ENCODE measurements at regions not wholly inside any gene's neighbourhood (a gene's known extent, or its start where the extent isn't known, plus 50 kb on each side); places are given as distances from the start of the nearest gene placed in this dataset.

- Histone ChIP-seq H3K4me2 (no peak overlapping the region), H3K79me2 (replicated peaks; ENCODE audit: insufficient read depth) (no peaks in the 10 kb centered on the region), H2AFZ (no peak overlapping the region), H3F3A (replicated peaks; ENCODE audit: low read depth) (no peaks in the 10 kb centered on the region), H3K36me3 (ENCODE audit: insufficient read depth) (no peaks in the 10 kb centered on the region), H3K4me1 (ENCODE audit: insufficient read depth) (no peaks in the 10 kb centered on the region), H3K27me3 (ENCODE audit: insufficient read depth) (no peaks in the 10 kb centered on the region), H3K4me3 (no peak overlapping the region), H4K20me1 (replicated peaks; ENCODE audit: insufficient read depth) (no peaks in the 10 kb centered on the region), H3K27ac (ENCODE audit: low read depth) (no peak overlapping the region), H3K9me2 (ENCODE audit: insufficient read depth) (no peaks in the 10 kb centered on the region; the same call in 1 of the 2 replicates)
- no peak for DNase-seq (ENCODE audit: low spot score)
- Mint-ChIP-seq H3K9me3 (no peaks in the 10 kb centered on the region), H3K4me1 (no peaks in the 10 kb centered on the region), H3K4me3 (no peak overlapping the region), H3K27ac (no peak overlapping the region), H3K27me3 (ENCODE audit: insufficient read depth, low read depth, poor library complexity) (no peaks in the 10 kb centered on the region), H3K36me3 (ENCODE audit: low read depth) (no peaks in the 10 kb centered on the region)
- no peak for ATAC-seq
- TF ChIP-seq CREB1 (CRISPR knock-in tag; IDR thresholded peaks at IDR 0.05; ENCODE audit: low read depth) (no peak), POLR2AphosphoS5 (IDR thresholded peaks at IDR 0.05; ENCODE audit: low read depth) (no peak), CTCF (conservative IDR thresholded peaks at IDR 0.05; ENCODE audit: low read depth in 2 of 2) (no peak), NANOG (IDR thresholded peaks at IDR 0.05; ENCODE audit: borderline replicate concordance) (no peak), STAT1 (IDR thresholded peaks at IDR 0.05; ENCODE audit: unreplicated experiment) (no peak), JUNB (IDR thresholded peaks at IDR 0.05; ENCODE audit: unreplicated experiment) (no peak), REST (IDR thresholded peaks at IDR 0.05; ENCODE audit: unreplicated experiment) (no peak), EZH2phosphoT487 (IDR thresholded peaks at IDR 0.05; ENCODE audit: unreplicated experiment) (no peak)
- TF ChIP-seq, protein P1, sequence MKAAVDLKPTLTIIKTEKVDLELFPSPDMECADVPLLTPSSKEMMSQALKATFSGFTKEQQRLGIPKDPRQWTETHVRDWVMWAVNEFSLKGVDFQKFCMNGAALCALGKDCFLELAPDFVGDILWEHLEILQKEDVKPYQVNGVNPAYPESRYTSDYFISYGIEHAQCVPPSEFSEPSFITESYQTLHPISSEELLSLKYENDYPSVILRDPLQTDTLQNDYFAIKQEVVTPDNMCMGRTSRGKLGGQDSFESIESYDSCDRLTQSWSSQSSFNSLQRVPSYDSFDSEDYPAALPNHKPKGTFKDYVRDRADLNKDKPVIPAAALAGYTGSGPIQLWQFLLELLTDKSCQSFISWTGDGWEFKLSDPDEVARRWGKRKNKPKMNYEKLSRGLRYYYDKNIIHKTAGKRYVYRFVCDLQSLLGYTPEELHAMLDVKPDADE (IDR thresholded peaks at IDR 0.05), result no peak
- TF ChIP-seq, protein P2, sequence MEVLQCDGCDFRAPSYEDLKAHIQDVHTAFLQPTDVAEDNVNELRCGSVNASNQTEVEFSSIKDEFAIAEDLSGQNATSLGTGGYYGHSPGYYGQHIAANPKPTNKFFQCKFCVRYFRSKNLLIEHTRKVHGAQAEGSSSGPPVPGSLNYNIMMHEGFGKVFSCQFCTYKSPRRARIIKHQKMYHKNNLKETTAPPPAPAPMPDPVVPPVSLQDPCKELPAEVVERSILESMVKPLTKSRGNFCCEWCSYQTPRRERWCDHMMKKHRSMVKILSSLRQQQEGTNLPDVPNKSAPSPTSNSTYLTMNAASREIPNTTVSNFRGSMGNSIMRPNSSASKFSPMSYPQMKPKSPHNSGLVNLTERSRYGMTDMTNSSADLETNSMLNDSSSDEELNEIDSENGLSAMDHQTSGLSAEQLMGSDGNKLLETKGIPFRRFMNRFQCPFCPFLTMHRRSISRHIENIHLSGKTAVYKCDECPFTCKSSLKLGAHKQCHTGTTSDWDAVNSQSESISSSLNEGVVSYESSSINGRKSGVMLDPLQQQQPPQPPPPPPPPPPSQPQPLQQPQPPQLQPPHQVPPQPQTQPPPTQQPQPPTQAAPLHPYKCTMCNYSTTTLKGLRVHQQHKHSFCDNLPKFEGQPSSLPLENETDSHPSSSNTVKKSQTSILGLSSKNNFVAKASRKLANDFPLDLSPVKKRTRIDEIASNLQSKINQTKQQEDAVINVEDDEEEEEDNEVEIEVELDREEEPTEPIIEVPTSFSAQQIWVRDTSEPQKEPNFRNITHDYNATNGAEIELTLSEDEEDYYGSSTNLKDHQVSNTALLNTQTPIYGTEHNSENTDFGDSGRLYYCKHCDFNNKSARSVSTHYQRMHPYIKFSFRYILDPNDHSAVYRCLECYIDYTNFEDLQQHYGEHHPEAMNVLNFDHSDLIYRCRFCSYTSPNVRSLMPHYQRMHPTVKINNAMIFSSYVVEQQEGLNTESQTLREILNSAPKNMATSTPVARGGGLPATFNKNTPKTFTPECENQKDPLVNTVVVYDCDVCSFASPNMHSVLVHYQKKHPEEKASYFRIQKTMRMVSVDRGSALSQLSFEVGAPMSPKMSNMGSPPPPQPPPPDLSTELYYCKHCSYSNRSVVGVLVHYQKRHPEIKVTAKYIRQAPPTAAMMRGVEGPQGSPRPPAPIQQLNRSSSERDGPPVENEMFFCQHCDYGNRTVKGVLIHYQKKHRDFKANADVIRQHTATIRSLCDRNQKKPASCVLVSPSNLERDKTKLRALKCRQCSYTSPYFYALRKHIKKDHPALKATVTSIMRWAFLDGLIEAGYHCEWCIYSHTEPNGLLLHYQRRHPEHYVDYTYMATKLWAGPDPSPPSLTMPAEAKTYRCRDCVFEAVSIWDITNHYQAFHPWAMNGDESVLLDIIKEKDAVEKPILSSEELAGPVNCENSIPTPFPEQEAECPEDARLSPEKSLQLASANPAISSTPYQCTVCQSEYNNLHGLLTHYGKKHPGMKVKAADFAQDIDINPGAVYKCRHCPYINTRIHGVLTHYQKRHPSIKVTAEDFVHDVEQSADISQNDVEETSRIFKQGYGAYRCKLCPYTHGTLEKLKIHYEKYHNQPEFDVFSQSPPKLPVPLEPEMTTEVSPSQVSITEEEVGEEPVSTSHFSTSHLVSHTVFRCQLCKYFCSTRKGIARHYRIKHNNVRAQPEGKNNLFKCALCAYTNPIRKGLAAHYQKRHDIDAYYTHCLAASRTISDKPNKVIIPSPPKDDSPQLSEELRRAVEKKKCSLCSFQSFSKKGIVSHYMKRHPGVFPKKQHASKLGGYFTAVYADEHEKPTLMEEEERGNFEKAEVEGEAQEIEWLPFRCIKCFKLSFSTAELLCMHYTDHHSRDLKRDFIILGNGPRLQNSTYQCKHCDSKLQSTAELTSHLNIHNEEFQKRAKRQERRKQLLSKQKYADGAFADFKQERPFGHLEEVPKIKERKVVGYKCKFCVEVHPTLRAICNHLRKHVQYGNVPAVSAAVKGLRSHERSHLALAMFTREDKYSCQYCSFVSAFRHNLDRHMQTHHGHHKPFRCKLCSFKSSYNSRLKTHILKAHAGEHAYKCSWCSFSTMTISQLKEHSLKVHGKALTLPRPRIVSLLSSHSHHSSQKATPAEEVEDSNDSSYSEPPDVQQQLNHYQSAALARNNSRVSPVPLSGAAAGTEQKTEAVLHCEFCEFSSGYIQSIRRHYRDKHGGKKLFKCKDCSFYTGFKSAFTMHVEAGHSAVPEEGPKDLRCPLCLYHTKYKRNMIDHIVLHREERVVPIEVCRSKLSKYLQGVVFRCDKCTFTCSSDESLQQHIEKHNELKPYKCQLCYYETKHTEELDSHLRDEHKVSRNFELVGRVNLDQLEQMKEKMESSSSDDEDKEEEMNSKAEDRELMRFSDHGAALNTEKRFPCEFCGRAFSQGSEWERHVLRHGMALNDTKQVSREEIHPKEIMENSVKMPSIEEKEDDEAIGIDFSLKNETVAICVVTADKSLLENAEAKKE (CRISPR knock-in tag; IDR thresholded peaks at IDR 0.05), result no peak
Observed at GRCh38 chr3:144407335-144407734, 435.7 kb downstream of the DIPK2A start.
